ENCODE measurements at regions not wholly inside any gene's neighbourhood (a gene's known extent, or its start where the extent isn't known, plus 50 kb on each side); places are given as distances from the start of the nearest gene placed in this dataset.
"Not testable (repeated sequence)": the region's sequence is repeated elsewhere in the genome, so short reads cannot be mapped to it uniquely, and the experiment has no call there.

GRCh38 chr4:100608651-100609050, 90.8 kb upstream of the EMCN start:
- TF ChIP-seq CTCF (IDR thresholded peaks at IDR 0.05; ENCODE audit: low read length); EZH2 (IDR thresholded peaks at IDR 0.05; ENCODE audit: borderline replicate concordance, low read length): not testable (repeated sequence)
